H1 (cell line): ENCODE measurements at regions not wholly inside any gene's neighbourhood (a gene's known extent, or its start where the extent isn't known, plus 50 kb on each side); places are given as distances from the start of the nearest gene placed in this dataset.

Experiments
- CTCF ChIP-seq, 3 experiments: IDR thresholded peaks; 1 replicate in 2 of 3; 2 replicates in 1 of 3; pipeline versions ENCODE4 v1.5.1 to v1.6.1; 2011; ENCODE audit warnings: low read length in 3 of 3, mild to moderate bottlenecking in 3 of 3, inconsistent platforms in 2 of 3, low read depth in 1 of 3, moderate library complexity in 1 of 3; ENCODE audit not compliant: insufficient read depth in 1 of 3; ENCODE audit errors: control extremely low read depth in 1 of 3
- EZH2 ChIP-seq: fragments of 200-600 bp; sonication (generic); IDR thresholded peaks from 2 replicates; pipeline ENCODE4 v1.7.1; 2012; ENCODE audit warnings: low read depth, mild to moderate bottlenecking, moderate library complexity, low read length, inconsistent platforms; ENCODE audit not compliant: severe bottlenecking
- GABPA ChIP-seq: IDR thresholded peaks from 2 replicates; pipeline ENCODE4 v1.6.1; 2011; ENCODE audit warnings: mild to moderate bottlenecking, low read length, moderate library complexity, borderline replicate concordance; ENCODE audit not compliant: insufficient read depth
- NANOG ChIP-seq: IDR thresholded peaks from 2 replicates; pipeline ENCODE4 v1.6.1; 2011; ENCODE audit warnings: low read length, low read depth, mild to moderate bottlenecking, inconsistent platforms; ENCODE audit not compliant: insufficient read depth, poor library complexity, severe bottlenecking
- POLR2A ChIP-seq, 2 experiments: IDR thresholded peaks; 1 replicate in 1 of 2; 2 replicates in 1 of 2; pipeline ENCODE4 v1.6.1; 2011; ENCODE audit warnings: low read depth in 2 of 2, low read length in 2 of 2, mild to moderate bottlenecking in 2 of 2; ENCODE audit errors: control extremely low read depth in 1 of 2
- POLR2AphosphoS5 ChIP-seq: IDR thresholded peaks from 2 replicates; pipeline ENCODE4 v1.6.1; 2011; ENCODE audit warnings: low read depth, low read length
- RAD21 ChIP-seq, 2 experiments: IDR thresholded peaks in 1 of 2; conservative IDR thresholded peaks in 1 of 2; 2 replicates each; pipeline ENCODE4 v1.6.1; 2011; ENCODE audit warnings: low read depth in 2 of 2, low read length in 2 of 2, improper control_type of control experiment in 1 of 2, inconsistent platforms in 1 of 2, mild to moderate bottlenecking in 1 of 2, moderate library complexity in 1 of 2
- RBBP5 ChIP-seq: IDR thresholded peaks from 2 replicates; pipeline ENCODE4 v1.7.1; 2012; ENCODE audit warnings: low read depth, mild to moderate bottlenecking, inconsistent platforms, low read length, moderate library complexity, borderline replicate concordance
- SAP30 ChIP-seq: fragments of 300-600 bp; sonication (generic); IDR thresholded peaks from 2 replicates; pipeline ENCODE4 v1.7.1; 2012; ENCODE audit warnings: low read length, moderate library complexity, mild to moderate bottlenecking, inconsistent platforms; ENCODE audit not compliant: insufficient read depth, insufficient replicate concordance
- SP1 ChIP-seq: IDR thresholded peaks from 2 replicates; pipeline ENCODE4 v1.6.1; 2011; ENCODE audit warnings: low read depth, low read length
- TBP ChIP-seq: IDR thresholded peaks from 2 replicates; pipeline ENCODE4 v1.6.1; 2011; ENCODE audit warnings: low read depth, low read length, improper control_type of control experiment
- TEAD4 ChIP-seq: IDR thresholded peaks from 2 replicates; pipeline ENCODE4 v1.6.1; 2012; ENCODE audit warnings: low read depth, low read length, inconsistent platforms, mixed read lengths
- YY1 ChIP-seq: IDR thresholded peaks from 2 replicates; pipeline ENCODE4 v1.6.1; 2011; ENCODE audit warnings: low read depth, mild to moderate bottlenecking, low read length
- ZNF274 ChIP-seq: IDR thresholded peaks from 2 replicates; pipeline ENCODE4 v1.7.0; 2012; ENCODE audit warnings: low read length, borderline replicate concordance; ENCODE audit errors: extremely low read depth

- TF ChIP-seq SAP30, result no peak
- no peak for TF ChIP-seq POLR2AphosphoS5
- TF ChIP-seq RBBP5, result no peak
- no peak for TF ChIP-seq CTCF (IDR thresholded peaks at IDR 0.05; ENCODE audit: control extremely low read depth in 1 of 3, insufficient read depth in 1 of 3, low read depth in 1 of 3, low read length in 3 of 3)
- no peak for TF ChIP-seq GABPA
- no peak for TF ChIP-seq EZH2
- TF ChIP-seq YY1, result no peak
- TF ChIP-seq SP1, result no peak
- TF ChIP-seq NANOG, result no peak
- no peak for TF ChIP-seq POLR2A (IDR thresholded peaks at IDR 0.05; ENCODE audit: control extremely low read depth in 1 of 2, low read depth in 2 of 2, low read length in 2 of 2)
- no peak for TF ChIP-seq TEAD4
- TF ChIP-seq TBP, result no peak
- no peak for TF ChIP-seq ZNF274
- TF ChIP-seq RAD21 (IDR thresholded peaks at IDR 0.05 in 1 of 2, conservative IDR thresholded peaks at IDR 0.05 in 1 of 2; ENCODE audit: low read depth in 2 of 2, low read length in 2 of 2), result no peak
These were observed 633.1 kb downstream of the GRXCR1 start for GRCh38 chr4:43525646-43526045.
